ENCODE measurements at regions not wholly inside any gene's neighbourhood (a gene's known extent, or its start where the extent isn't known, plus 50 kb on each side); places are given as distances from the start of the nearest gene placed in this dataset.

DNA sequence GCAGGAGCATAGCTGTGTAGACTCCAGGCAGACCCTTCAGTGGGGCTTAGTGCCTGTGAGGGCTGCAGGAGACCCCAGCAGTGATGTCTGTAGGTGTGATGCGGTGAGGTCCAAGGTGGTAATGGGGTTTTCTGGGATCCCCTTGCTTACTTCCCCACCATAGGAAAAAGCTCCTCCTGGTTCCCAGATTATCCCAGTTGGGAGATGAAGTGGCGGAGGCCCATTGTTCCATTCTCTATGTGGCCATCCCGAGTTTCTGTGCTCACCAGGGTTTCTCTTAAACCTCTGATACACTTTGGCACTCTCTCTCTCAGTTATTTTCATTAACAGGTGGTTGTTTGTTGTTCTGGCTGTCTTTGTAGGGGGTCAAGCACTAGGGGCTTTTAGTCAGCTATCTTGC is 146.7 kb upstream of the IGF1R start:
- TF ChIP-seq EZH2 (IDR thresholded peaks at IDR 0.05; ENCODE audit: borderline replicate concordance, low read depth, low read length, severe bottlenecking): no peak
- TF ChIP-seq, protein P1, sequence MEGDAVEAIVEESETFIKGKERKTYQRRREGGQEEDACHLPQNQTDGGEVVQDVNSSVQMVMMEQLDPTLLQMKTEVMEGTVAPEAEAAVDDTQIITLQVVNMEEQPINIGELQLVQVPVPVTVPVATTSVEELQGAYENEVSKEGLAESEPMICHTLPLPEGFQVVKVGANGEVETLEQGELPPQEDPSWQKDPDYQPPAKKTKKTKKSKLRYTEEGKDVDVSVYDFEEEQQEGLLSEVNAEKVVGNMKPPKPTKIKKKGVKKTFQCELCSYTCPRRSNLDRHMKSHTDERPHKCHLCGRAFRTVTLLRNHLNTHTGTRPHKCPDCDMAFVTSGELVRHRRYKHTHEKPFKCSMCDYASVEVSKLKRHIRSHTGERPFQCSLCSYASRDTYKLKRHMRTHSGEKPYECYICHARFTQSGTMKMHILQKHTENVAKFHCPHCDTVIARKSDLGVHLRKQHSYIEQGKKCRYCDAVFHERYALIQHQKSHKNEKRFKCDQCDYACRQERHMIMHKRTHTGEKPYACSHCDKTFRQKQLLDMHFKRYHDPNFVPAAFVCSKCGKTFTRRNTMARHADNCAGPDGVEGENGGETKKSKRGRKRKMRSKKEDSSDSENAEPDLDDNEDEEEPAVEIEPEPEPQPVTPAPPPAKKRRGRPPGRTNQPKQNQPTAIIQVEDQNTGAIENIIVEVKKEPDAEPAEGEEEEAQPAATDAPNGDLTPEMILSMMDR (IDR thresholded peaks at IDR 0.05; ENCODE audit: extremely low read depth in 1 of 2, insufficient read depth in 1 of 2, low read depth in 1 of 2, low read length in 2 of 2): no peak
